HCEC 1CT (cell line): ENCODE measurements at regions not wholly inside any gene's neighbourhood (a gene's known extent, or its start where the extent isn't known, plus 50 kb on each side); places are given as distances from the start of the nearest gene placed in this dataset.

ENCODE experiments used
- DNase-seq: peaks from one replicate; pipeline ENCODE4 v3.0.0-alpha.2; 2017

GRCh38 chr2:118176601-118177000 lies 88.3 kb downstream of the INSIG2 start:
- DNase-seq = no peak

DNA sequence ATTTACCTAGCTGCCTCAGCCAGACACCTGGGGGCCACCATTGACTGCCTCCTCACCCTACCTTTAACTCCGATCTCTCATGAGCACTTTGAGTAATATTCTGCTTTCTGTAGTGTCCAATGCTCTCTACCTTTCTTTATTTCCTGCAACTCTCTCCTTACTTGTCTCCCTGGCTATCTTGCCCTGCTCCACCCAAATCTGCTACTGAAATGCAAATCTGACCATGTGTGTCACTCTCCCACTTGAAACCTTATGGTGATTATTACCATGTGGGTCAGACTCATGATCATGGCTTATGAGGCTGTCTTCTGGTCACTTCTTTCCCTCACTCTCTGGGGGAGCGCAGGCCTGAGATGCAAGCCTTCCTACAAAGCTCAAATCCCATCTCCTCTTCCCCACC lies 83.3 kb downstream of the INSIG2 start:
- no peak for DNase-seq

DNA sequence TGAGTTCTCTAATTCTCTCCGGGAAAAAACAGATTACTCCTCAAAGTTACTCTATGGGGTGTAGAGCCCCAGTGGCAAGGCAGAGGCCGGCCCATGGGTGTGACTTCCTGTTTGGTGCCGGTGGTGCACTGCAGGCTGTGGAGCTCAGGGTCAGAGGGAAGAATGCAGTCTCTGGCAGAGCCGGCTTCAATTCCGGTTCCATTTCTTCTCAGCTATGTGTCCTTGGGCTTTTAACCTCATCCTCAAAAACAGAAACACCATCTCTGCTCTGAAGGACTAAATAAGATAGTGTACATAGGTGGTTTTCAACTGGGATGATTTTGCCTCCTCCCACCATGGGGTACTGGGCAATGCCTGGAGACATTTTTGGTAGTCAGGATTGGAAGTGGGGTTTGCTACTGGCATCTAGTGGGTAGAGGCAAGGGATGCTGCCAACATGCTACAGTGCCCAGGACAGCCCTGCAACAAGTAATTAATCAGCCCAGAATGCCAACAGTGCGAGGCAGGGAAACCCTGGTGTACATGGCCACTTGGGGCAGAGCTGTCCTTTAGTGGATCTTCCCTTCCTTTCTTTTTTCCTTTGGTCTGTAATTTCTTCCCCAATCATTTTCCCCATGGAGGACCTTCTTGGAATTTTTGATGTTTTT lies 81.2 kb downstream of the INSIG2 start:
- DNase-seq = no peak

- no peak for DNase-seq
Measured at GRCh38 chr2:118168615-118169014, 80.3 kb downstream of the INSIG2 start.

DNA sequence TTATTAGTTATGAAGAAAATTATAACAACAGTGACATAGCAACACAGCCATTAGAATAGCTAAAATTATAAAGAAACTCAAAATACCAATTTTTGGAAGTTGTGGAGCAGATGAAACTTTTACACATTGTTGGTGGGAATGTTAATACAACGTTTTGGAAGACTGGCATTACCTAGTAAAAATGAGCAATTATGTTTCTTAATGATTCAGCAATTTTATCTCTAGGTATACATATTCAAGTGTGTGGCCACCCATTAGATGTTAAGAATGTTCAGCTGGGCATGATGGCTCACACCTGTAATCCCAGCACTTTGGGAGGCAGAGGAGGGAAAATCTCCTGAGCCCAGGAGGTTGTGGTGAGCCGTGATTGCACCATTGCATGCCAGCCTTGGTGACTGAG lies 78.8 kb downstream of the INSIG2 start:
- DNase-seq = no peak

- no peak for DNase-seq
Measured at GRCh38 chr2:118166242-118166641, 78.0 kb downstream of the INSIG2 start.

DNA sequence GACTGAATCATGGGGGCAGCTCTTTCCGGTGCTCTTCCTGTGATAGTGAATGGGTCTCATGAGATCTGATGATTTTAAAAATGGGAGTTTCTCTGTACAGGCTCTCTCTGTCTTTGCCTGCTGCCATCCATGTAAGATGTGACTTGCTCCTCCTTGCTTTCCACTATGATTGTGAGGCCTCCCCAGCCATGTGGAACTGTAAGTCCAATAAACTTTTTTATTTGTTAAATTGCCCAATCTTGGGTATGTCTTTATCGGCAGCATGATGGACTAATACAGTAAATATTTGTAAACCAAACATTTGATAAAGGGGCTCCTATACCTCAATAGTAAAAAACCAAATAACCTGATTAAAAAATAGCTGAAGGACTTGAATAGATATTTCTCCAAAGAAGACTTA lies 77.3 kb downstream of the INSIG2 start:
- no peak for DNase-seq
